GM19035 (cell line): ENCODE measurements at regions not wholly inside any gene's neighbourhood (a gene's known extent, or its start where the extent isn't known, plus 50 kb on each side); places are given as distances from the start of the nearest gene placed in this dataset.

ENCODE experiments used
- ATAC-seq: cut with Tn5 transposase; IDR thresholded peaks from one replicate; pipeline ENCODE4 v1.9.1; 2021; ENCODE audit not compliant: unreplicated experiment

GRCh38 chr6:47360388-47360787 is 50.7 kb upstream of the TNFRSF21 start:
- ATAC-seq, result no peak

- no peak for ATAC-seq
Measured at GRCh38 chr6:47362857-47363461, 53.3 kb upstream of the TNFRSF21 start.

- no peak for ATAC-seq
Measured at GRCh38 chr6:47363736-47364135, 54.0 kb upstream of the TNFRSF21 start.

DNA sequence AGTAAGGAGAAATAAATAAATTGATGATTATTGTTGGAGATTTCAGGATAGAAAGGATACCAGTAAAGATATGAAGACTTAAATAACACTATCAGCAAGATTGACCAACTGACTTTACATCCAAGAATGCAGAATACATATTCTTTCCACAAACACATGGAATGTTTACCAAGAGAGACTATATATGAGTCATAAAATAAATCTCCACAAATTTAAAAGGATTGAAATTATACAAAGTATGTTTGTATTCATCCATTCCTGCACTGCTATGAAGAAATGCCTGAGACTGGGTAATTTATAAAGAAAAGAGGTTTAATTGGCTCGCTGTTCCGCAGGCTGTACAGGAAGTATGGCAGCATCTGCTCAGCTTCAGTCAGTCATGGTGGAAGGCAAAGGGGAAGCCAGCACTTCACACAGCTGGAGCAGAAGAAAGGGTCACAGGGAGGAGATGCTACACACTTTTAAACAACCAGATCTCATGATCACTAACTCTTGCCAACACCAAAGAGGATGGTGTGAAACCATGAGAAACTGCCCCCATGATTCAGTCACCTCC is 56.7 kb upstream of the TNFRSF21 start:
- ATAC-seq, result no peak

DNA sequence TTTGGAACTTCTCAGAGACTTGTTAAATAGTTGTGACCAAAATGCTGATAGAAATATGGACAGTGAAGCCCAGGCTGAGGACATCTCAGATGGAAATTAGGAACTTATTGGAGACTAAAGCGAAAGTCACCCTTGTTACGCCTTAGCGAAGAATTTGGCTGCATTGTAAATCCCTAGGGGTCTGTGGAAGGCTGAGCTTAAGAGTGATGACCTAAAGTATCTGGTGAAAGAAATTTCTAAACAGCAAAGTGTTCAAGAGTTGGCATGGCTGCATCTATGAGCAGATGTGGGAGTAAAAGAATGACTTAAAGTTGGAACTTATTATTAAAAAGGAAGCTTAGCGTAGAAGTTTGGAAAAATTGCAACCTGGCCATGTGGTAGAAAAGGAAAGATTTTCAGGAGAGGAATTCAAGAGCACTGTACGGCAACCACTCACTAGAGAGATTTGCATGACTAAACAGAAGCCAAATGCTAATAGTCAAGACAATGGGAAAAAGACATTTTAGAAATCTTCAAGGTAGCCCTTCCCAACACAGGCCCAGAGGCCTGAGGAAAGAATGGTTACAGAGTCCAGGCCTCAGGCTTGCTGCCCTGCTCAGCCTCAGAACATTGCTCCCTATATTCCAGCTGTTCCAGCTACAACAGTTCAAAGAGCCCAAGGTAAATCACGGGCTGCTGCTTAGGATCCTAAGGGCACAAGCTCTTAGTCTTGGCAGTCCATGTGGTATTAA is 61.6 kb upstream of the TNFRSF21 start:
- ATAC-seq, result no peak

GRCh38 chr6:47371870-47372255 is 62.2 kb upstream of the TNFRSF21 start:
- no peak for ATAC-seq

DNA sequence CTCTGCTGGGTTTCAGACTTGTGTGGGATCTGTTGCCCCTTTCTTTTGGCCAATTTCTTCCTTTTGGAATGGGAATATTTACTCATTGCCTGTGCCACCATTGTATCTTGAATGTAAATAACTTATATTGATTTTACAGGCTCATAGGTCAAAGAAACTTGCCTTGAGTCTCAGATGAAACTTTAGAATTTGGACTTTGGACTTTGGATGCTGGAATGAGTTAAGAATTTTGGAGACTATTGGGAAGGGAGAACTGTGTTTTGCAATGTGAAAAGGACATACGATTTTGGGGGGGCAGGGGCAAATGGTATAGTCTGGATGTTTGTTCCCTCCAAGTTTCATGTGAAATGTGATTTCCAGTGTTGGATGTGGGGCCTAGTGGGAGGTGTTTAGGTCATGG is 62.6 kb upstream of the TNFRSF21 start:
- no peak for ATAC-seq

DNA sequence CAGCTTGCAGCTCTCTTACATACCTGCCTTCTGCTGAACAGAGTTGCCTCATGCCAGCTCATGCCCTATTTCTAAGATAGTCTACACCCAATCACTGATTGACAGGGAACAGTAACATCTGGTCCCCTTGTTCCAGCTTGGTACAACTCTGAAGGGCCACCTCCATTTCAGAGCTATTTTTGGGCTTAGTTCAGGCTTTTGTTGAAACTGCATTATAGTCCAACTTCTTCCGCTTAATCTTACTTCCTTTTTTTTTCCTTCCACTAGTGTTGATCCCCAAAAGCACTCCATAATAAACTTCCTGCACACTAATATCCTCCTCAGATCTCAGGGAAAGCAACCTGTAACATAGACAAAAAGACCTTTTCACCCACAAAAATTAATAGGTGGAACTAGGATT is 65.7 kb upstream of the TNFRSF21 start:
- ATAC-seq, result no peak

- no peak for ATAC-seq
Measured at GRCh38 chr6:47376930-47377329, 67.2 kb upstream of the TNFRSF21 start.

DNA sequence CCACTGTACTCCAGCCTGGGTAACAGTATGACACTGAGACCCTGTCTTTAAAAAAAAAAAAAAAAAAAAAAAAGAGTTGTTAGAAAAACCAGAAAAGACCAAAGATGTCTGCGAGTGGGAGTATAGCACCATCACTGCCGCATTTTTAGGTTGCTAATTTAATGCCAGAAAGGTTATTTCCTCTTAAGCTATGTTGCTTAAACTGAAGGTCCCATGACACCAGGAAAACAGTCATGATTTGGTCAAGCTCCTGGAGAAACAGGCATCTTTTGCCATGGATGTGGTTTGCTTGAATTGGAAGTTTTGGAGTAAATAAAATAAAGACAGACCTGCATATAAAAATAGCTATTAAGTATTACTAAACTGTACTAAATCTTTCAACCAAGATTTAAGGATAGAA is 68.3 kb upstream of the TNFRSF21 start:
- ATAC-seq, result no peak

- ATAC-seq, result no peak
Measured at GRCh38 chr6:47379328-47379727, 69.6 kb upstream of the TNFRSF21 start.

- no peak for ATAC-seq
Measured at GRCh38 chr6:47380251-47380650, 70.5 kb upstream of the TNFRSF21 start.

DNA sequence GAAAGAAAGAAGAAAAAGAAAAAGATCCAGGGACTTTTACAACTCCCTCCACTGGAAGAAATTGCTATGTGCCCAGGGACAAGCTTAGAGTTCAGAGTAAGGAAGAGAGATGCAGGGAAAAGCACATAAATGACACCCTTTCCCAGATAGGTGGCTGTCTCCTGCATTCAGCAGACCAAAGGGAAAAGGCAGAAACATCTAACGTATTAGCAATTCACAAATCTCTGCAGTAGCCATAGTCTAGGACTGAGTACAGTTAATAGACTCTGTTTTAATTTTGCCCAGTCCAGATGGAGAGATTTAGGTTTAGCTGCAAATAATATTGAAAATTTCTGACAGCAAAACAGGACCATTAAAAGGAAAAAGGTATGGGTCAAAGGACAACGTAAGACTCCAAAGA is 71.3 kb upstream of the TNFRSF21 start:
- no peak for ATAC-seq

GRCh38 chr6:47383360-47383759 is 73.7 kb upstream of the TNFRSF21 start:
- ATAC-seq, result no peak

DNA sequence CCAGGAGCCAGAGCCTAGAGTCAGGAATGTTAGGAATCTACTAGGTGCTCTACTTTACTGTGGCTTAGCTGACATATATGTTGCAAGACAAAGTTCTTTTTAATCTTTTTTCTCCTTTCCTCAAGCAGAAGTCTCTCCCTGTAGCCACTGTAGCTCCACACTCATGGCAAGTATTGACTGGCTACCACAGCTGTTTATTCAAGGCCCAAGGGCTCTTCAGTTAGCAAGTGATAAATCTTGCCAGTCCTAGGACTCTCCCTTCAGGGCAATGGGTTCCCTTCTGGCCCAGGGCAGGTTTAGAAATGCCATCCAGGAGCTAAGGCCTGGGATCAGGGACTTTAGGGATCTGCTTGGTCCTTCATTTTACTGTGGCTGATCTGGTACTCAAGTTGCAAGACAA is 82.0 kb upstream of the TNFRSF21 start:
- ATAC-seq, result no peak

GRCh38 chr6:47392251-47392650 is 82.5 kb upstream of the TNFRSF21 start:
- no peak for ATAC-seq

- ATAC-seq, result no peak
Measured at GRCh38 chr6:47396401-47397069, 81.1 kb upstream of the CD2AP start.

DNA sequence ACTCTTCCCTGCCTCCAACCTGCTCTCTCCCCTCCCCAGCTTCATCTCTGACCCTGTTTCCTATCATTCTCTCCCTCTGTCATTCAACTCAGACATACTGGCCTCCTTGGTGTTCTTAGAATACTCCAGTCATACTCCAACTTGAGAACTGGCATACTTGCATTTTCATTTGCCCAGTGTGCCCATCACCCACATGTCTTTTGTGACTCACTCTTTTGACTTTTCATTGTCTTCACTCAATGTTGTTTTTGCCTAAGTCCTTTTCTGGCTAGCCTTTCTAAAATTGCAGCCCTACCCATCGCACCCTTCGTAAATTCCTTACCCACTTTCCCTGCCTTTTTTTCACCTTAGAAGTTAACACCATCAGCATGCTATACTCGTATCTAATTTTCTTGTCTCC is 77.0 kb upstream of the CD2AP start:
- no peak for ATAC-seq

DNA sequence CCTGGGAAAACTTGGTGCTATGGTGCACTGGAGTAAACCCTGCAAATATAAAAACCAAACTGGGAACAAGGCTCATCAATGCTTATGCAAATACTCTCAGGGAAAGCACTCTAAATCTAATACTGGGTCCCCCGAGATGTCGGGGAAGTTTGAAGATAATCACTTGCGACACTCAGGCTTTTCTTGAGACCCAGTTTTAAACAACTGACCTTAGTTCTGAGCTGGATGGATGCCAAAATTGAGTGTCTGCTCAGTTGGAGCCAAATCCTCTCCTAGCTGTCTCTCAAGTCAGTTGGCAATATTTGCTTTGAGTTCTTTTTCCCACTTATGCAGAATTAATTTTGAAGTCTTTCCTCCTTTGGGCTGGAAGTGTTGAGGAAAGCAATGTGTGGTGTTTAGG is 75.5 kb upstream of the CD2AP start:
- no peak for ATAC-seq

- ATAC-seq, result no peak
Measured at GRCh38 chr6:47403056-47403455, 74.5 kb upstream of the CD2AP start.

- no peak for ATAC-seq
Measured at GRCh38 chr6:47403801-47404200, 73.8 kb upstream of the CD2AP start.

DNA sequence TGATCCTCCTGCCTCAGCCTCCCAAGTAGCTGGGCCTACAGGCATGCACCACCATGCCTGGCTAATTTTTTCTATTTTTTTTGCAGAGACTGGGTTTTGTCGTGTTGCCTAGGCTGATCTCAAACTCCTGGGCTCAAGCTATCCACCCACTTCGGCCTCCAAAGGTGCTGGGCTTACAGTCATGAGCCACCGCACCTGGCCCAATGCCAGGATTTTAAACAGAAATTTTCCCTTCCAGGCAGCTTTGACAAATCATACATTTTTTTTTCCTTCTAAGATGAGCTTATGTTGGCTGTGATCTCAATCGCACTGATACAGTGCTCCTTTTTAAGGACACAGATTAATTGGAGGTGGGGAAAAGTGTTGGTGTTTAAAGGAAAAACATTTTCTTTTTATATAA is 73.2 kb upstream of the CD2AP start:
- ATAC-seq, result no peak
